ENCODE measurements at regions not wholly inside any gene's neighbourhood (a gene's known extent, or its start where the extent isn't known, plus 50 kb on each side); places are given as distances from the start of the nearest gene placed in this dataset.

DNA sequence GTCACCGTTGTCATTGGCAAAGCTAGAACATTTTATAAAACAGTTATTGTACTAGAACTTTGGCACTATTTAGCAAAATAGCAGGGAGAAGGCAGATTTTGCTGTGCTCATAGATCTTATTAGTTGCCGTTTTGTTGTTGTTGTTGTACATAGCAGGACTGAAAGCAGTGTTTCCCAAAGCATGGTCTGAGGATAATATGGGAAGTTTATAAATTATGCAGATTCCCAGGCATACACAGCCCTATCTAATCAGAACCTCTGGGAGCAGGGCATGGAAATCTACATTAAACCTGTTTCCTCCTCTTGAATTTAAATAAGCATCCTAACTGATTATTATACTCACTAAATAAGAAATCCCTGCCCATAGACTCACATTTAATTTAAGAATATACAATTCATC, 87.9 kb downstream of the RAP2B start:
- H3K4me1 ChIP-seq (ENCODE audit: insufficient read depth): no peaks in the 10 kb centered on the region
- no peak overlapping the region for H3K27ac ChIP-seq (ENCODE audit: low read depth)
- 75% methylated on average over 2 of the region's 2 CpGs for WGBS
- DNase-seq (ENCODE audit: extremely low spot score): no peak
- H3K36me3 ChIP-seq (ENCODE audit: insufficient read depth): no peaks in the 10 kb centered on the region
- H3K4me3 ChIP-seq (ENCODE audit: low read depth, low read length): no peak overlapping the region

DNA sequence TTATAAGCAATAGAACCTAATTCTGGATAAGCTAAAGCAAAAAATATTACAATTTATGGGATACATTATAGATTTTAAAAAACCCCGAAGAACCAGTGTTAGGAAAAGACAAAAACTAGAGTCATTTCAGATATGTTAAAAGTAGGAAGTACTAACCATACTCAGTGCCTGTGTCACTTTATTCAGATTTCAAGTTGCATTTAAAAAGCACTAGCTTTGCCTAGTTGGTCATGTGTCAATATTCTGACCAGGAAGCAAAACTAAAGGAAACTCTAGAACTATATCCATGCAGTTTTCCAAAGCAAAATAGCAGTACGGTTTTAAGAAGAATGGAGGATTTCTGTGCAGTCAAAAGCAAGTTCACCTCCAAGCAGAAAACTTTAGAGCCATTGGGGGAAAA, 88.4 kb downstream of the RAP2B start:
- Histone ChIP-seq H3K27ac (ENCODE audit: low read depth) (no peak overlapping the region), H3K4me3 (ENCODE audit: low read depth, low read length) (no peak overlapping the region), H3K36me3 (ENCODE audit: insufficient read depth) (no peaks in the 10 kb centered on the region), H3K4me1 (ENCODE audit: insufficient read depth) (no peaks in the 10 kb centered on the region)
- DNase-seq (ENCODE audit: extremely low spot score): no peak
- 87% methylated on average over 2 of the region's 2 CpGs for WGBS

DNA sequence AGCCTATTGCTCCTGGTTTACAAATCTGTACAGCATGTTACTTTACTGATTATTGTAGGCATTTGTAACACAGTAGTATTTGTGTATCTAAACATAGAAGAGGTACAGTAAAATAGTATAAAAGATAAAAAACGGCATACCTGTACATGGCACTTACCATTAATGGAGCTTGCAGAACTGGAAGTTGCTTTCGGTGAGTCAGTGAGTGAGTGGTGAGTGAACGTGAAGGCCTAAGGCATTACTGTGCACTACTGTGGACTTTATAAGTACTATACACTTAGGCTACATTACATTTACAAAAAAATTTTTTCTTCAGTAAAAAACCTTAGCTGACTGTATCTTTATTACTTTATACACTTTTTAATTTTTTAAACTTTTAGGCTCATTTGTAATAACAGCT, 90.9 kb downstream of the RAP2B start:
- WGBS: 92% methylated on average over 3 of the region's 3 CpGs
- Histone ChIP-seq H3K36me3 (ENCODE audit: insufficient read depth) (no peaks in the 10 kb centered on the region), H3K4me3 (ENCODE audit: low read depth, low read length) (no peak overlapping the region), H3K27ac (ENCODE audit: low read depth) (no peak overlapping the region), H3K4me1 (ENCODE audit: insufficient read depth) (no peaks in the 10 kb centered on the region)
- DNase-seq (ENCODE audit: extremely low spot score): no peak

DNA sequence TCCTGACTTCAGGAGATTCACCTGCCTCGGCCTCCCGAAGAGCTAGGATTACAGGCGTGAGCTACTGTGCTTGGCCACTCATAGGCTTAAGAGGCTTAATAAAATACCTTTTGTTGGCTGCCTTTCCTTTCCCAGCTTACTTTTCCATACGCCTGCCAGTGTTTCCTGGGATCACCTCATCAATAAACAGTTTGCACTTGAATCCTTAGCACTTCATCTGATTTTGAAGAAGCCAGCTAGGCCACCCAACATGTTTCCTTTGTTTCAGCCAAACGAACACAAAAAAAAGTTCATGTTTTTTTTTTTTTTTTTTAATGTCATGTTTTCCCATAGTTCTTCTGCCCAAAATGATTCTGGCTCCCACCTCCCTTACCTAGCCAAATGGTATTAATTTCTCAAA, 92.3 kb downstream of the RAP2B start:
- Histone ChIP-seq H3K36me3 (ENCODE audit: insufficient read depth) (no peaks in the 10 kb centered on the region), H3K4me3 (ENCODE audit: low read depth, low read length) (no peak overlapping the region), H3K27ac (ENCODE audit: low read depth) (no peak overlapping the region), H3K4me1 (ENCODE audit: insufficient read depth) (no peaks in the 10 kb centered on the region)
- no peak for DNase-seq (ENCODE audit: extremely low spot score)
- 78% methylated on average over 5 of the region's 5 CpGs for WGBS

DNA sequence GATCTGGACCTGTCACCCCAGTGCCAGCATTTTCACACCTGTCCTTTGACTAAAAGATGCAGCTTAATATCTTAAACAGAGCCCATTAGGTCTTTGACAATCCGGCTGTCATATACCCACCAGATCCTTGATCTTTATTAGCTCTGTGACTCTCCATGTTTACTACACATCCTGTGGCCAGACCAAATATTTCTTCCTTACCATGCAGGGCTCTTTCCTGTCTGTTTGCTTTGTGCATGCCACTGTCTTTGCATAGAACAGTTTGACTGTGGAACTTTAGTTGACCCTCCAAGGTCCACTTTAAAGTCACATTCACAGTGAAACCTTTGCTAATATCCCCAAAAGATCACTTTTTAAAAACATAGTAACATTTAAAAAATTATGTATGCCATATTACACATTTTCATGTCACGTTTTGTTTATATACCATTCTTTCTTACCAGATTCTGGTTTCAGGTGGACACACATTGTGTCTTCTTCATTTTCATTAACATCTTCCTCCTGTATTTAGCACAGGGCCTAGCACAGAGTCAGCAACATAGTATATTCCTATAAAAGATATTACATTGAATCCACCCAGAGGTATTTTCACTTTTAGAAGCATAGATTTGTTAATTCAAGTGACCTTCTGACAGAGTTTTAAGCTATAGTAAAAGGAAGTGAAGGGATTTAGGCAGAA, 95.8 kb downstream of the RAP2B start:
- Histone ChIP-seq H3K4me1 (ENCODE audit: insufficient read depth) (no peaks in the 10 kb centered on the region), H3K36me3 (ENCODE audit: insufficient read depth) (no peaks in the 10 kb centered on the region), H3K4me3 (ENCODE audit: low read depth, low read length) (no peak overlapping the region), H3K27ac (ENCODE audit: low read depth) (no peak overlapping the region)
- WGBS: 74% methylated on average over 2 of the region's 2 CpGs
- DNase-seq (ENCODE audit: extremely low spot score): no peak

DNA sequence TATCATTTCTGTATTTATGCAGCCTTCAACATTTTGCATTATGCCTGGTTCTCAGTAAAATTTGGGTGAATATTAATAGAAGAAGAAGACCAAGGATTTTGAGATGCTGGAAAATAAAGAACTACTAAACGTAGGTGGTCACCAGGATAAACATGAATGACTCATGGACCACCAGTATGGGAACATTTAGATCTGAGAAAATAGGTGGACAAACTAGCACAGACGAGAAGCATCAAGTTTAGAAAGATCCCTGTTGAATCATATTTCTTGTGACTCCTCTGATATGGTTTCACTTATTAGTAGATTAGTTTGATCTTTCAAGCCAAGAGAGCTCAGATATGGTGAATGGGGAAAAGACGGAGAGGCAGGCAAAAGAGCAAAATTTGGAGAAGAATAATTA, 97.9 kb downstream of the RAP2B start:
- Histone ChIP-seq H3K4me3 (ENCODE audit: low read depth, low read length) (no peak overlapping the region), H3K27ac (ENCODE audit: low read depth) (no peak overlapping the region), H3K4me1 (ENCODE audit: insufficient read depth) (no peaks in the 10 kb centered on the region), H3K36me3 (ENCODE audit: insufficient read depth) (no peaks in the 10 kb centered on the region)
- 73% methylated on average over 3 of the region's 3 CpGs for WGBS
- DNase-seq (ENCODE audit: extremely low spot score): no peak

DNA sequence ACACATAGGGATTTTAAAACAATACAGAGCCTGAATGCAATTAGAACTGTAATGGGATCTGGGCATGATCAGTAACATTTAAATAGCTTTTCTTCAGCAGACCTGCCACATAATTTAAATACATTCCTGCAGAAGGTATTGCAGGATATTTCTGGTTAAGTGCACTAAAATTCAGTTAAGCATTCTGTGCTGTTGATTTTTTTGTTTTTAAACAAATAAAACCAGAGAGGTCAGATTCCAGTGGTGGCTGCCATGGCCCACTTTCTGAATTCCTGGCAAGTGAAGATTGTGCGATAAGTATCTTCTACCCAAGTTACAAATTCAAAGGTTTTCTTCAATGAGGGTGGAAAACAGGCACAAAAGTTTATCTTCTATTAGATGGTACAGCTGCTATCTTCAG, 98.7 kb downstream of the RAP2B start:
- no peak overlapping the region for H3K27ac ChIP-seq (ENCODE audit: low read depth)
- no peak for DNase-seq (ENCODE audit: extremely low spot score)
- H3K36me3 ChIP-seq (ENCODE audit: insufficient read depth): no peaks in the 10 kb centered on the region
- H3K4me3 ChIP-seq (ENCODE audit: low read depth, low read length): no peak overlapping the region
- H3K4me1 ChIP-seq (ENCODE audit: insufficient read depth): no peaks in the 10 kb centered on the region
- WGBS: 70% methylated on average over 1 of the region's 1 CpG

DNA sequence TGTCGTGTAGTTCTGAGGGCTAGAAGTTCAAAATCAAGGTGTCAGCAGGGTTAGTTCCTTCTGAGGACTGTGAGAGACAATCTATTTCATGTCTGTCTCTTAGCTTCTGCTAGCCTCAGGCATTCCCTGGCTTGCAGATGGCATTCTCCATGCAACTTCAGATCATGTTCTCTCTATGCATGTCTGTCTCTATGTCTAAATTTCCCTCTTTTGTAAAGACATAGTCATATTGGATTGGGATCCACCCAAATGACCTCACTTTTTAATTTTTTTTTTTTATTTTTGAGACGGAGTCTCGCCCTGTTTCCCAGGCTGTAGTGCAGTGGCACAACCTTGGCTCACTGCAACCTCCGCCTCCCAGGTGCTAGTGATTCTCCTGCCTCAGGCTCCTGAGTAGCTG, 104.6 kb downstream of the RAP2B start:
- H3K36me3 ChIP-seq (ENCODE audit: insufficient read depth): no peaks in the 10 kb centered on the region
- no peak for DNase-seq (ENCODE audit: extremely low spot score)
- H3K4me3 ChIP-seq (ENCODE audit: low read depth, low read length): no peak overlapping the region
- 95% methylated on average over 4 of the region's 4 CpGs for WGBS
- H3K4me1 ChIP-seq (ENCODE audit: insufficient read depth): no peaks in the 10 kb centered on the region
- no peak overlapping the region for H3K27ac ChIP-seq (ENCODE audit: low read depth)

DNA sequence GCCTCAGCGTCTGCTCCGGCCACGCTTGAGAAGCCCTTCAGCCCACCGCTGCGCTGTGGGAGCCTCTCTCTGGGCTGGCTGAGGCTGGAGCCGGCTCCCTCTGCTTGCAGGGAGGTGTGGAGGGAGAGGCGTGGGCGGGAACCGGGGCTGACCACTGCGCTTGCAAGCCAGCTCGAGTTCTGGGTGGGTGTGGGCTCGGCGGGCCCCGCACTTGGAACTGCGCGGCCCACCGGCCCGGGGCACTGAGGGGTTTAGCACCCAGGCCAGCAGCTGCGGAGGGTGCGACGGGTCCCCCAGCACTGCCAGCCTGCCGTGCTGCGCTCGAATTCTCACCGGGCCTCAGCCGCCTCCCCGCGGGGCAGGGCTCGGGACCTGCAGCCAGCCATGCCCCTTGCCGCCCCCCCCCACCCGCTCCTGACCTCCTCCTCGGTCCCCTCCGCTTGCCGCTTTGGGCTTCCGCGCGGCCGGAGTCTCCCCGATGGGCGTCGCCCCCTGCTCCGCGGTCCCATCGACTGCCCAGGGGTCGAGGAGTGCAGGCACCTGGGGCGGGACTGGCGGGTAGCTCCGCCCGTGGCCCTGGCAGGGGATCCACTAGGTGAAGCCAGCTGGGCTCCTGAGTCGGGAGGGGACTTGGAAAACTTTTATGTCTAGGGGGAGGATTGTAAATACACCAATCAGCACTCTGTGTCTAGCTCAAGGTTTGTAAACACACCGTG, 106.7 kb downstream of the RAP2B start:
- Histone ChIP-seq H3K27ac (ENCODE audit: low read depth) (no peak overlapping the region), H3K36me3 (ENCODE audit: insufficient read depth) (no peaks in the 10 kb centered on the region), H3K4me1 (ENCODE audit: insufficient read depth) (no peaks in the 10 kb centered on the region), H3K4me3 (ENCODE audit: low read depth, low read length) (no peak overlapping the region)
- WGBS: 96% methylated on average over 51 of the region's 51 CpGs
- no peak for DNase-seq (ENCODE audit: extremely low spot score)

DNA sequence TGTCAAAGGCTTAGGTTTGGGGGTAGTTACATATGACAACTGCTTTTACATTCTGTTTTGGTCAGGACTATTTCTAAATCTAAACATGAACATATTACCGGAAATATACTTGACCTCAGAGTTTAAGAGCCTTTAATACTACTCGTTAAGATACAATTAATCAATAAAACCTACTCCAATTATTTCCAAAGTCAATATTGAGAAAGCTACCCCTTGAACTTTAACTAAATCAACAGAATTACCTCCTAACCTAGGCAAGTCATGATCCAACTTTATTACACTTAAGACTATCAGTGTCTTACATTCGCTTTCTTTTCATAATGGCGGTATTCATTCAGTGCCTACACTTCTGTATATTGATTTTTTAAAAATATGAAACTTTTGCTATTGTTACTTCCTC, 107.7 kb downstream of the RAP2B start:
- Histone ChIP-seq H3K36me3 (ENCODE audit: insufficient read depth) (no peaks in the 10 kb centered on the region), H3K27ac (ENCODE audit: low read depth) (no peak overlapping the region), H3K4me1 (ENCODE audit: insufficient read depth) (no peaks in the 10 kb centered on the region), H3K4me3 (ENCODE audit: low read depth, low read length) (no peak overlapping the region)
- WGBS: 76% methylated on average over 4 of the region's 4 CpGs
- no peak for DNase-seq (ENCODE audit: extremely low spot score)

DNA sequence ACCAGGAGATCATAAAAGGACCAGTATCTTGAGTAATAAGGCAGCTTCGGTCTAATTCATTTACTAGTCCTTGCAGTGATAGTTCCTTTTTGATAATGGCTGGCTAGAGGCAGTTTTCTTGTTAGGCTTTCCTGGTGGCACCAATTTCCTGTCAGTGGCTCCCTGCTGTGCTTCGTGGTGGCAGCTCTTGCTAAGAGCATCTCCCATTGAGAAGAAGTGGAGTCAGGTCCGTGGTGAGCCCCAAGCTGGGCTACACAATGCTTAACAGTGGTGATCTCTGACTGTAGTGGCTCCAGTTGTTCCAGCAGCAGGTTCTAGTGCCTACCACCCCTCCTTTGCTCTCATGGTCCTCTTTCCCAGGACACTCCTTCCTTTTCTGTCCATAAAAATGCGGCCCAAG, 111.2 kb downstream of the RAP2B start:
- Histone ChIP-seq H3K27ac (ENCODE audit: low read depth) (no peak overlapping the region), H3K4me1 (ENCODE audit: insufficient read depth) (no peaks in the 10 kb centered on the region), H3K36me3 (ENCODE audit: insufficient read depth) (no peaks in the 10 kb centered on the region), H3K4me3 (ENCODE audit: low read depth, low read length) (no peak overlapping the region)
- 93% methylated on average over 4 of the region's 4 CpGs for WGBS
- no peak for DNase-seq (ENCODE audit: extremely low spot score)

DNA sequence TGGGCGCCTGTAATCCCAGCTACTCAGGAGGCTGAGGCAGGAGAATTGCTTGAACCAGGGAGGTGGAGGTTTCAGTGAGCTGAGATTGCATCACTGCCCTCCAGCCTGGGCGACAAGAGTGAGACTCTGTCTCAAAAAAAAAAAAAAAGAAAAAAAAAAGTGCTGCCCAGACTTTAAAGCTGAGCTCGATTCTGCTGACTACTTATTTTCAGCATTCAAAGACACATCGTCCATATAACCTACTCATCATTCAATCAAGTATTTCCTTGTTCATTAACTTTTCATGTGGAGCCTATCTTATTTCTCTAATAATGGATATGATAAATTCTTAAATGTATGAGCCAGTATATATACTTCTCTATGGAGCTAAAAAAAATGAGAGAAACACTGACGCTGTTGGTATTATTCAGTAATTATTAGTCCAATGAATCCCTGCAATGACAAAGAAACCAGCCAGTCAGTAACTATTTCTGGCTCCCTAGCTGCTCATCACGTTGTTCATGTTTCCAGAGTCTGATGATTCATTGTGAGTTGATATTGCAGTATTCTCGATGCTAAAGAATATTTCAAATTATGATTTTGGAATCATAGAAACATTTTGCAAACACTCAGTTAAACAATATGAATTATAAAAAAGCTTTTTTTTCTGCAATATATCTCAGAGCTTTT, 111.9 kb downstream of the RAP2B start:
- no peak overlapping the region for H3K4me3 ChIP-seq (ENCODE audit: low read depth, low read length)
- 75% methylated on average over 7 of the region's 7 CpGs for WGBS
- no peaks in the 10 kb centered on the region for H3K4me1 ChIP-seq (ENCODE audit: insufficient read depth)
- no peak overlapping the region for H3K27ac ChIP-seq (ENCODE audit: low read depth)
- no peaks in the 10 kb centered on the region for H3K36me3 ChIP-seq (ENCODE audit: insufficient read depth)
- DNase-seq (ENCODE audit: extremely low spot score): no peak

DNA sequence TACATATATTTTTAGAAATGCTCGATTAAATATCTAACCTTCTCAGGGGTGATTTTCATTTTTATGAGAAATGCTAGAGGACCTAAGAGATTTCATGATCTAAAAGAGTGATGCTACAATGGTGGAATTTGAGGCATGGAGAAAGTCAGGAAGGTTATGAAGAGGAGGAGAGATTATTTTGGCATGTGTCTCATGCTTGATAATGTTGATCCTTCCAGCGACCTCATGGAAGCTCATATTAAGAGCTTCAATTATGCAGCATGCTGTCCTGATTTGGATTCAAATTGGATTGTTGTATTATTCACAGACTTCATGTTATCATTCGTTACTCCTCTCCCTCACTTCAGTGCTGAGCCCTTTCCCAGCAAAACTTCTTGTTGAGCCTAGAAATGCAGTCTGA, 112.5 kb downstream of the RAP2B start:
- DNase-seq (ENCODE audit: extremely low spot score): no peak
- no peaks in the 10 kb centered on the region for H3K4me1 ChIP-seq (ENCODE audit: insufficient read depth)
- WGBS: 52% methylated on average over 3 of the region's 3 CpGs
- H3K27ac ChIP-seq (ENCODE audit: low read depth): no peak overlapping the region
- H3K36me3 ChIP-seq (ENCODE audit: insufficient read depth): no peaks in the 10 kb centered on the region
- no peak overlapping the region for H3K4me3 ChIP-seq (ENCODE audit: low read depth, low read length)

DNA sequence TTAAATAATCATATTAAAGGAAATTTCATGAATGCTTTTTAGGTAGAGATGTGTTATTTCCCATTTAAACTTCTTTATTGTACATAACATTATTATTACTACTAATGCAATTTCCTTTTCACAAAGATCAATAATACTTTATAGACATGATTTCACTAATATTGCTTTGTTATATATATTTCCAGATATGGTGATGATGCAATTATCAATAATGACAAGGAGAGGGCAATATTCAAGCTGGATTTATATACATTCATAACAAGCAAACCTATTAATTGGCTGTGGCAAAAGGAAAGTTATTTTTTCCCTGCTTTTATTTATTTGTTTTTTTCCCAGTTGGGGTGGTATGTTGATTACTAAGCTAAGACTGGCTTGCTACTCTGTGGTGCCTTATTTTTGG, 113.5 kb downstream of the RAP2B start:
- H3K4me1 ChIP-seq (ENCODE audit: insufficient read depth): no peaks in the 10 kb centered on the region
- H3K27ac ChIP-seq (ENCODE audit: low read depth): no peak overlapping the region
- H3K36me3 ChIP-seq (ENCODE audit: insufficient read depth): no peaks in the 10 kb centered on the region
- no peak for DNase-seq (ENCODE audit: extremely low spot score)
- no peak overlapping the region for H3K4me3 ChIP-seq (ENCODE audit: low read depth, low read length)

Data from urinary bladder (tissue), 3 donors.